Non-pigmented ciliary epithelial cell (primary cell): ENCODE measurements at regions not wholly inside any gene's neighbourhood (a gene's known extent, or its start where the extent isn't known, plus 50 kb on each side); places are given as distances from the start of the nearest gene placed in this dataset.

Experiments used
- DNase-seq: peaks from one replicate; pipeline ENCODE4 v3.0.0-alpha.2; 2010; ENCODE audit warnings: low read depth

GRCh38 chr9:7984203-7984602 lies 184.6 kb upstream of the DMAC1 start:
- DNase-seq = no peak

- DNase-seq = no peak
These were observed 183.9 kb upstream of the DMAC1 start for GRCh38 chr9:7983490-7983889.

GRCh38 chr9:7982907-7983306 lies 183.3 kb upstream of the DMAC1 start:
- DNase-seq = no peak

- DNase-seq = no peak
These were observed 181.2 kb upstream of the DMAC1 start for GRCh38 chr9:7980691-7981289.

- no peak for DNase-seq
These were observed 180.5 kb upstream of the DMAC1 start for GRCh38 chr9:7980041-7980440.

GRCh38 chr9:7979611-7980010 lies 180.0 kb upstream of the DMAC1 start:
- no peak for DNase-seq

- DNase-seq = no peak
These were observed 178.0 kb upstream of the DMAC1 start for GRCh38 chr9:7977586-7977985.

- DNase-seq = no peak
These were observed 177.3 kb upstream of the DMAC1 start for GRCh38 chr9:7976856-7977255.

GRCh38 chr9:7976167-7976755 lies 176.7 kb upstream of the DMAC1 start:
- DNase-seq = no peak

- no peak for DNase-seq
These were observed 175.8 kb upstream of the DMAC1 start for GRCh38 chr9:7975336-7975735.

- no peak for DNase-seq
These were observed 174.9 kb upstream of the DMAC1 start for GRCh38 chr9:7974335-7974960.

GRCh38 chr9:7973123-7973522 lies 173.5 kb upstream of the DMAC1 start:
- DNase-seq = no peak

GRCh38 chr9:7970681-7971330 lies 171.2 kb upstream of the DMAC1 start:
- DNase-seq = no peak

- DNase-seq = no peak
These were observed 169.1 kb upstream of the DMAC1 start for GRCh38 chr9:7968687-7969086.

- no peak for DNase-seq
These were observed 168.3 kb upstream of the DMAC1 start for GRCh38 chr9:7967851-7968250.

- no peak for DNase-seq
These were observed 167.7 kb upstream of the DMAC1 start for GRCh38 chr9:7967093-7967827.

GRCh38 chr9:7965063-7965462 lies 165.5 kb upstream of the DMAC1 start:
- DNase-seq = no peak

GRCh38 chr9:7963026-7963425 lies 163.4 kb upstream of the DMAC1 start:
- no peak for DNase-seq

- DNase-seq = no peak
These were observed 161.5 kb upstream of the DMAC1 start for GRCh38 chr9:7961076-7961475.

GRCh38 chr9:7960320-7961050 lies 160.9 kb upstream of the DMAC1 start:
- no peak for DNase-seq

- no peak for DNase-seq
These were observed 158.2 kb upstream of the DMAC1 start for GRCh38 chr9:7957803-7958202.

GRCh38 chr9:7947577-7947976 lies 148.0 kb upstream of the DMAC1 start:
- DNase-seq = no peak
